ENCODE measurements at regions not wholly inside any gene's neighbourhood (a gene's known extent, or its start where the extent isn't known, plus 50 kb on each side); places are given as distances from the start of the nearest gene placed in this dataset.

GRCh38 chr10:4343873-4344272 is 482.1 kb upstream of the AKR1E2 start:
- peak overlapping the region; percentile 63 for H3K4me2 ChIP-seq (ENCODE audit: low read length)
- DNase-seq (no peak), ATAC-seq (no peak)
- no peaks in the 10 kb centered on the region for H3K9me2 ChIP-seq (replicated peaks; ENCODE audit: low read length)
- CTCF ChIA-PET, result no interaction called here
- no peak overlapping the region for H3K4me3 ChIP-seq (ENCODE audit: low read length)
- peak overlapping the region; percentile 61 for H3K9ac ChIP-seq (ENCODE audit: low read length)
- H3K27ac ChIP-seq (ENCODE audit: low read length), result peak overlapping the region; percentile 91
- H2AFZ ChIP-seq (ENCODE audit: low read length), result peak overlapping the region; percentile 51
- POLR2A ChIA-PET (ENCODE audit: unreplicated experiment), result interaction anchor here (0.8 to 1.2 kb wide), 3 partner anchors 11 to 534 kb away, joined by 3 to 4 read pairs (median 3); no protein-coding TSS in a partner anchor
- no peaks in the 10 kb centered on the region for H3K27me3 ChIP-seq (ENCODE audit: low read length)
- no TSS peak for BruUV-seq (replicated peaks)
- H3F3A ChIP-seq (ENCODE audit: low read length, unreplicated experiment), result no peaks in the 10 kb centered on the region
- no peaks in the 10 kb centered on the region for H4K20me1 ChIP-seq (ENCODE audit: low read length)
- H3K4me1 ChIP-seq (ENCODE audit: insufficient read depth, low read length), result peaks cover 15% of the 10 kb centered on the region
- H3K79me2 ChIP-seq (ENCODE audit: low read length), result no peaks in the 10 kb centered on the region
- H3K9me3 ChIP-seq (ENCODE audit: low read length), result no peaks in the 10 kb centered on the region
- TF ChIP-seq EZH2 (IDR thresholded peaks at IDR 0.05; ENCODE audit: low read length, unreplicated experiment) (no peak), CTCF (conservative IDR thresholded peaks at IDR 0.05; ENCODE audit: low read depth, low read length) (no peak), EZH2phosphoT487 (IDR thresholded peaks at IDR 0.05; ENCODE audit: borderline replicate concordance, low read length) (no peak)
- H3K36me3 ChIP-seq (ENCODE audit: low read depth, low read length), result no peaks in the 10 kb centered on the region
- intact Hi-C loops (cut with micrococcal nuclease), result loop anchor here (2.0 kb wide), 1 partner anchor 63 kb away; no protein-coding TSS in a partner anchor

- H4K20me1 ChIP-seq (ENCODE audit: low read length), result no peaks in the 10 kb centered on the region
- H3K4me1 ChIP-seq (ENCODE audit: insufficient read depth, low read length), result peaks cover 15% of the 10 kb centered on the region
- H2AFZ ChIP-seq (ENCODE audit: low read length), result no peak overlapping the region
- H3K27me3 ChIP-seq (ENCODE audit: low read length), result no peaks in the 10 kb centered on the region
- intact Hi-C loops (cut with micrococcal nuclease), result no loop called here
- CTCF ChIA-PET, result no interaction called here
- H3K9ac ChIP-seq (ENCODE audit: low read length), result no peak overlapping the region
- ATAC-seq (no peak), DNase-seq (no peak)
- H3K79me2 ChIP-seq (ENCODE audit: low read length), result no peaks in the 10 kb centered on the region
- POLR2A ChIA-PET (ENCODE audit: unreplicated experiment), result interaction anchor here (0.6 kb wide), 1 partner anchor 533 kb away, joined by 3 read pairs; no protein-coding TSS in a partner anchor
- no peak overlapping the region for H3K4me2 ChIP-seq (ENCODE audit: low read length)
- H3K9me2 ChIP-seq (replicated peaks; ENCODE audit: low read length), result no peaks in the 10 kb centered on the region
- no peak overlapping the region for H3K27ac ChIP-seq (ENCODE audit: low read length)
- no peaks in the 10 kb centered on the region for H3F3A ChIP-seq (ENCODE audit: low read length, unreplicated experiment)
- TF ChIP-seq CTCF (conservative IDR thresholded peaks at IDR 0.05; ENCODE audit: low read depth, low read length) (no peak), EZH2 (IDR thresholded peaks at IDR 0.05; ENCODE audit: low read length, unreplicated experiment) (no peak), EZH2phosphoT487 (IDR thresholded peaks at IDR 0.05; ENCODE audit: borderline replicate concordance, low read length) (no peak)
- no peaks in the 10 kb centered on the region for H3K36me3 ChIP-seq (ENCODE audit: low read depth, low read length)
- no peaks in the 10 kb centered on the region for H3K9me3 ChIP-seq (ENCODE audit: low read length)
- no TSS peak for BruUV-seq (replicated peaks)
- H3K4me3 ChIP-seq (ENCODE audit: low read length), result no peak overlapping the region
Measured at GRCh38 chr10:4343091-4343490, 482.9 kb upstream of the AKR1E2 start.

- no peak overlapping the region for H3K4me3 ChIP-seq (ENCODE audit: low read length)
- ATAC-seq, result no peak
- H3K4me1 ChIP-seq (ENCODE audit: insufficient read depth, low read length), result peaks cover 2% of the 10 kb centered on the region
- no peaks in the 10 kb centered on the region for H3K79me2 ChIP-seq (ENCODE audit: low read length)
- no peak overlapping the region for H3K27ac ChIP-seq (ENCODE audit: low read length)
- H3F3A ChIP-seq (ENCODE audit: low read length, unreplicated experiment), result no peaks in the 10 kb centered on the region
- DNase-seq, result no peak
- no peaks in the 10 kb centered on the region for H3K36me3 ChIP-seq (ENCODE audit: low read depth, low read length)
- intact Hi-C loops (cut with micrococcal nuclease), result no loop called here
- no peaks in the 10 kb centered on the region for H4K20me1 ChIP-seq (ENCODE audit: low read length)
- POLR2A ChIA-PET (ENCODE audit: unreplicated experiment), result no interaction called here
- H3K27me3 ChIP-seq (ENCODE audit: low read length), result no peaks in the 10 kb centered on the region
- no peak overlapping the region for H2AFZ ChIP-seq (ENCODE audit: low read length)
- TF ChIP-seq CTCF (conservative IDR thresholded peaks at IDR 0.05; ENCODE audit: low read depth, low read length), result no peak
- TF ChIP-seq EZH2phosphoT487 (IDR thresholded peaks at IDR 0.05; ENCODE audit: borderline replicate concordance, low read length), result no peak
- TF ChIP-seq EZH2 (IDR thresholded peaks at IDR 0.05; ENCODE audit: low read length, unreplicated experiment), result no peak
- H3K9me3 ChIP-seq (ENCODE audit: low read length), result no peaks in the 10 kb centered on the region
- H3K9me2 ChIP-seq (replicated peaks; ENCODE audit: low read length), result no peaks in the 10 kb centered on the region
- H3K4me2 ChIP-seq (ENCODE audit: low read length), result no peak overlapping the region
- H3K9ac ChIP-seq (ENCODE audit: low read length), result no peak overlapping the region
- CTCF ChIA-PET, result no interaction called here
- no TSS peak for BruUV-seq (replicated peaks)
Measured at GRCh38 chr10:4338768-4339167, 487.2 kb upstream of the AKR1E2 start.

Measured in PC-3 (cell line).